MM.1S (cell line): ENCODE measurements at regions not wholly inside any gene's neighbourhood (a gene's known extent, or its start where the extent isn't known, plus 50 kb on each side); places are given as distances from the start of the nearest gene placed in this dataset.

Experiments used
- EZH2 ChIP-seq: fragments of 300-600 bp; sonication (generic); optimal IDR thresholded peaks from 2 replicates; pipeline ENCODE3; 2017; ENCODE audit warnings: low read depth, mild to moderate bottlenecking, antibody characterized with exemption, low read length, mixed read lengths
- TF ChIP-seq, protein P1 (sequence below): fragments of 300-600 bp; sonication (generic); IDR thresholded peaks from 2 replicates; pipeline ENCODE4 v1.5.1; 2016; ENCODE audit warnings: antibody characterized with exemption, low read length, mixed read lengths

DNA sequence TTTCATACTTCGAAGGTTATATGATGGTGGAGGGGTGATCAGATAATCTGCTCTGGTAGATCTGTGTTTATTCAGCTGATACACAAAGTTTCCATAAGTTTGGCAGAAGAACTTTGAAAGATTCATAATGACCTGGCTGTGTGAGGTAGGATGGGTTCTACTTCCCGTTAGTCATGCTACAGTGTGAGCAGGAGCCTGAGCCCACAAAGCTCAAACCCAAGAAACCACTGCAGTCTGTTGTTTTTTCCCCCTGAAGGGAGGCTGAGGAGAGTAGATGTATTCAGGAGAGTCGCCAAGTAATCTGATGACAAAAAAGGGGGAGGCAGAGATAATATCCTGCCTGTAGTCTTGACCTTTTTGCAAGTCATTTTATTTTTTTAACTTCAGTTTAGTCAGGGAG is 52.8 kb upstream of the PPP3CA start:
- TF ChIP-seq, protein P1, sequence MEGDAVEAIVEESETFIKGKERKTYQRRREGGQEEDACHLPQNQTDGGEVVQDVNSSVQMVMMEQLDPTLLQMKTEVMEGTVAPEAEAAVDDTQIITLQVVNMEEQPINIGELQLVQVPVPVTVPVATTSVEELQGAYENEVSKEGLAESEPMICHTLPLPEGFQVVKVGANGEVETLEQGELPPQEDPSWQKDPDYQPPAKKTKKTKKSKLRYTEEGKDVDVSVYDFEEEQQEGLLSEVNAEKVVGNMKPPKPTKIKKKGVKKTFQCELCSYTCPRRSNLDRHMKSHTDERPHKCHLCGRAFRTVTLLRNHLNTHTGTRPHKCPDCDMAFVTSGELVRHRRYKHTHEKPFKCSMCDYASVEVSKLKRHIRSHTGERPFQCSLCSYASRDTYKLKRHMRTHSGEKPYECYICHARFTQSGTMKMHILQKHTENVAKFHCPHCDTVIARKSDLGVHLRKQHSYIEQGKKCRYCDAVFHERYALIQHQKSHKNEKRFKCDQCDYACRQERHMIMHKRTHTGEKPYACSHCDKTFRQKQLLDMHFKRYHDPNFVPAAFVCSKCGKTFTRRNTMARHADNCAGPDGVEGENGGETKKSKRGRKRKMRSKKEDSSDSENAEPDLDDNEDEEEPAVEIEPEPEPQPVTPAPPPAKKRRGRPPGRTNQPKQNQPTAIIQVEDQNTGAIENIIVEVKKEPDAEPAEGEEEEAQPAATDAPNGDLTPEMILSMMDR = no peak
- TF ChIP-seq EZH2 = no peak
